GM21390 (cell line): ENCODE measurements at regions not wholly inside any gene's neighbourhood (a gene's known extent, or its start where the extent isn't known, plus 50 kb on each side); places are given as distances from the start of the nearest gene placed in this dataset.
"Not testable (repeated sequence)": the region's sequence is repeated elsewhere in the genome, so short reads cannot be mapped to it uniquely, and the experiment has no call there.

Source experiments
- ATAC-seq: cut with Tn5 transposase; IDR thresholded peaks from one replicate; pipeline ENCODE4 v1.9.1; 2021; ENCODE audit not compliant: unreplicated experiment

DNA sequence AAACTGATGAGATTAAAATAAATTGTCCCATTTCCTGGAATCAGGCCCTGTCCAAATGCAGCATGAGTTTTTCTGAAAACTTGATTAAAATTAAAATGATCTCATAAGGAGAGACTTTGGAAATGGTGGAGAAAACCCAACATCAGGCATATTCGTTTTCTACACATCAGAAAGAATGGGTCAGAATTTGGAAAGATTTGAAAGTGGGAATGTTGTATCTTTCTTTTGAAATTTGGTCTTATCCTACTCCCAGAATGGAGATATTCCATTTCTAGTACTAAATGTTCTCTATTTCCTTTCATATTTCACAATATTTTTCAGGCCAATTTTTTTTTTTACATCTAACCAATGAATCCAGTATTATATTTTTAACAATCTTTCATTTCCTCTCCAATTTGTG, 223.9 kb upstream of the RXFP2 start:
- no peak for ATAC-seq

DNA sequence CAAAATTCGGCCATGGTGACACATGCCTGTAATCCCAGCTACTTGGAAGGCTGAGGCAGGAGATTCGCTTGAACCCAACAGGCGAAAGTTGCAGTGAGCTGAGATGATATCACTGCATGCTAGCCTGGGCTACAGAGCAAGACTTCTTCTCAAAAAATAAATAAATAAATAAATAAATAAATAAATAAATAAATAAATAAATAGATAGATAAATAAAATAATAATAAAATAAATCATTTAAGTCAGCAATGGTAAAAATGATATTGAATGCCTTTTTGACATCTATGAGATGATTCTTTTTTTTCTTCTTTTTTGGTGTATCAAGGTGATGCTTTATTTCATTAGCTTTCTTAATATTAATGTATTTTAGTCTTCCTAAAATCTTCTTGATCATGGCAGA, 221.7 kb upstream of the RXFP2 start:
- ATAC-seq, result no peak

- no peak for ATAC-seq
Observed at GRCh38 chr13:31518645-31519044, 220.7 kb upstream of the RXFP2 start.

GRCh38 chr13:31521435-31521834, 217.9 kb upstream of the RXFP2 start:
- no peak for ATAC-seq

GRCh38 chr13:31522396-31522795, 216.9 kb upstream of the RXFP2 start:
- no peak for ATAC-seq

GRCh38 chr13:31528176-31528575, 211.2 kb upstream of the RXFP2 start:
- no peak for ATAC-seq

GRCh38 chr13:31528758-31529157, 210.6 kb upstream of the RXFP2 start:
- no peak for ATAC-seq

GRCh38 chr13:31530922-31531321, 208.4 kb upstream of the RXFP2 start:
- ATAC-seq, result no peak

DNA sequence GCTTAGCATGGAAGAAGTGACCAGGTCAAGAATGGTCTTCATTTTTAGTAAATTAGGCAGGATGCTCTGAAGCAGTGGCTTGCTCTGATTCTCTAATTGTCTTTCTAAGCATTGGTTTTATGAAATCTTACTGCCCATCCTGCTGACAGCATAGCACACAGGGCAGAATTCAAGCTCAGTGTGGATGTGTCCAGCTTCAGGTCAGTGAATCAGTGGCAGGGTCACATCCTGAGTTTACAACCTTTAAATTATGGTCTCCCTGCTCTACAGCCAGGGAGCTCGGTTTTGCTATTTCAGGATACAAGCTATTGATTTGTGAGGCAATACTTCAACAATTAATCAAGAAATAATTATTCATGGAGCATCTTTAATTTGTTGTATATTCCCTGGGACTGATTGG, 202.3 kb upstream of the RXFP2 start:
- ATAC-seq, result no peak

DNA sequence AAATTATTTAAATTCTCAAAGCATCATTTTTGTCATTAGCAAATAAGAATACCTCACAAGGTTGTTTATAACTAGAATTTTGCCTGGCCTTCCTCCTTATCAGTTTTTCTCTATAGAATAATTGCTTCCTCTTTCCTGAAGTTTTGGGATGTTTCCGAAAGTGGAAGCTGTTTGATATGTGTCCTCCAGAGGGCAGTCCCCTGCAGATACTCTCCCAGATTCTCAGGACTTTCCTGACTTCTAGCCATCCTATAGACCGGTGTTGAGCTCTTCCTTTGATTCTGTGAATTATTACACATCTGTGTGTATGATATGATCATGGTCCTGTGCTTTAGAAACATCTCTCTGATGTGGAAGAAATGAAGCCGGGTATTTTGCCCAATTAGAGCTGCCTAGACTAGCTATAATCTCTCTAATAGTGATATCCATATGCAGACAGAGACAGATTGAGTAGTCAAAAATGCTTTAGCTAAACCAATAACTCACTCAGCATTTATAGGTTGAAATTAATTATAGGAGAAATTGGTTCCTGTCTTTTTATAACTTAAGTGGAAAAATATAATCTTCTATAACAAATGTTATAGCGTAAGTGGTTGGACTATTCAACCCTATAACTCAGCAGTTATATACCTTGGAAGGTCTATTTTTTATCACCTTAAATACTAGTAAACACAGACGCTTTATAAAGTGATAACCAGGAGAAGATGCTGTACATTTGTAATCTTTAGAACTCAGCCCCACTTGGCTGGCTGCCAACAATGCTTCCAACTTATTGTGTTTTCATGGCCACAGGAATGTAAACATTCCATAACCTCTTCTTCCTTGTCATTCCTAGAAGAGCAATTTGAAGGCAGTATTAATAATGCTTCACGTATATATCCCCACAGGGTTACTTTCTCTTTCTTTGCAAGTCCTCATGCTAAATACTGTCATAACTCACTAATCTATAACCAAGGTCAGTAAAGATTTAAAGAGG, 201.0 kb upstream of the RXFP2 start:
- no peak for ATAC-seq

DNA sequence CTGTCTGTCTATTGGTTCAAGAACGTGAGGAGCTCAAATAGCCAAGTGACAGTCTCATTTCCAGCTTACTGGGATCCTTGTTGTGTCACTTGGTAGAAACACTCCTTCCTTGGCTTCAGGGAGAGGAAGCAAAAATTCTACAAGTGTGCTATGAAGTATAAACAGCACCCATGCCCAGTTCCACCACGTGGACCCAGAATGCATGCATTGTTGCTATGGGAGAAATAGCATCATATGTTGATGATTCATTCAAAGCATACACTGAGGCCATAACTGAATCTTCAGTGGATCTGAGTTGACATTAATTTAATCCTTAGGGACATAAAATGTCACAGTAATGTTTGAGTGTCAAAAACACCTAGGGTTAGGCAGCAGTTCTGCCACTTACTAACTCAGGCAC, 199.0 kb upstream of the RXFP2 start:
- no peak for ATAC-seq

- ATAC-seq, result no peak
Observed at GRCh38 chr13:31543190-31543589, 196.1 kb upstream of the RXFP2 start.

GRCh38 chr13:31545616-31546015, 193.7 kb upstream of the RXFP2 start:
- ATAC-seq, result no peak

DNA sequence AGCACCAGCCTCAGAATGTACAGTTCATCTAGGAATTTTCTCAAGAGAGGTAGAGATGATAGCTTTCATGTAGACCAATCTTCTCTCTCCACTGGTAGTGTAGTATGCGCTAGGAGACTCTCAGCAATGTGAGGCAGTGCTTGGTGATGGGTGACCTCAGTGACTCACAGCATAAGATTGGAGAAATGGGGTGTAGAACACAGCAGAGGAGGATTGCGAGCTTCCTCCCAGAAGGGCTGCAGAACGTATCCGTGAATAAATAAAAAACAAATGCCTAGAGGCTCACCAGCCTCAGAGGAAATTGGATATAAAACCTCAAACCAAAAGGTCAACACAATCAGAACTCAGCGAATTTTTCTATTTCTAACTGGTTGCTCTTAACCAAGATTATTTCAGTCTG, 182.9 kb upstream of the RXFP2 start:
- ATAC-seq, result no peak

GRCh38 chr13:31584221-31584620, 155.1 kb upstream of the RXFP2 start:
- not testable (repeated sequence) for ATAC-seq

GRCh38 chr13:31587698-31588266, 151.5 kb upstream of the RXFP2 start:
- ATAC-seq, result no peak

DNA sequence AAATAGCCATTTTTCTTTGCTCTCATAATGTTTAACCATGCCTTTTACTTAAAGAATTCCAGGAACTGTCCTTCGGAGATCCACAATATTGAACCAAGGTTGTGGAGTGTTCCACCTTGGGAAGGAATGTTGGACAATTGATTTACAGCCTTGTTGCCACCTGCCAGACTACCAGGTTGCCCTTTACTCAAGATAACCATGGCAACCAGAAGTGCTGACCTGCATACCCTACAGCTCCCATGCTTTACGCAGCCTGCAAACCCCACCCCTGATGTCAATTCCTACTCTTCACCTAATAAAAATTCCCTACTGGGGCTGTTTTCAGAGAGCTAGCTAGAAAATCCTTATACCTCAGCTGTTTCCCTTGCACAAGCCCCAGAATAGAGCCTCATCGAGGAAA, 151.0 kb upstream of the RXFP2 start:
- no peak for ATAC-seq

DNA sequence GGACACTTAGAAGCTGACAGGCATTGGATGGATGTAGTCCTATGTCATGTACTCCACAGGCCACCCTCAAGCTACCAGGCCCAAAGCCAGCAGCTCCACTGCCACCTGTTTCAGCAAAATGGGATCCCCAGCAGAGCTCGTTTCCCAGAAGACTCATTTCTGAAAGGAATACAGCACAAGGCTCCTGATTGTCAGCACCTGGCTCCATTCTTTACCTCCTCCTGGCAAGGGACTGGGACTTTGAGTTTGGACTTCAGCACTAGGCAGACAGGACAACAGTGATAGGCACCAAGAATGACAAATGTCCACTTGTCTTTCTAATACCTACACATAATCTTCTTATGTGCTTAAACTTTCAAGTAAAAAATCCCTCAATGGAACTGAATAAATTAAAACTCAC, 150.4 kb upstream of the RXFP2 start:
- ATAC-seq, result no peak

DNA sequence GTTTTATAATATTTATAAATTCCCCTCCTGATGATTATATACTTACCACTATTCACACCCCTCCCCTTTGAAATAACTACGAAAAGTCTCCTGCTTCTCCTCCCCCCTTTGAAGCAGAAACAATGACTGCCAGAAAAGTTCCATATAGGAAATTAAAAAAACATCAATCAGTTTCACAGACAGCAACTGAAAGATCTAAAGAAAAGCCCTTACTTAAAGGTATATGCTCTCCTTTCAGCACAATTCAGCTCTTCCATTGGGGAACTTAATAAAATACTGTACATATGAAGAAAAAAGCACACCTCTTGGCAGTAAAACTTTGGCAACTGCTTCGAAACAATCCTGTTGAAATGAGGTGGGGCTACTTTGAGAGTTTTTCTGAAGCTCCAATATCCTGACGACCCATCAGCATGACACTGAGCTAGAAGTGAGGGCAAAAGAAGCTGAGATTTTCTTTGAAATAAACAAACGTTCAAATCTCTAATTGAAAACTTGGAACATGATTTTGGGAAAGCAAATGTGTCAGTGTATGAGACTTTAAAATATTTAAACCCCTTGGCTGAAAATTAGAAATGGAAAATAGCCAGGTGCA, 147.6 kb upstream of the RXFP2 start:
- no peak for ATAC-seq

GRCh38 chr13:31594056-31594455, 145.3 kb upstream of the RXFP2 start:
- no peak for ATAC-seq

DNA sequence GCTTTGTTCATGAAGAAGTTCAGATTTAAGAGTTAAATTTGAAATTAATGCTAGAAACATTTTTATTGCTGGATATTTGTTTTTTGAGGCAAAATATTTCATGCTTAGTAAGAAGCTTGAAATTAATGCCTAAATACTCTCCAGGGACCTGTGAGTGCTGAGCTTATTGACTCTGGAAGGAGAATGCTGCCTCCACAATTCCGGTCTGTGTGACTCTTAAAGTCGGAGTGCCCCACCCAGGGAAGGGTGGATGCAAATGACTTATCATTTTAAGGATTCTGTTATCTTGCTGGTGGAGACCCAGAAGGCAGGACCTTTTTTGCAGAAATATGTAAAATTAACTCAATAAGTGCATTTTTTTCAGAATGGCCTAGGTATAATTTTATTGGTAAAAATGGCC, 143.8 kb upstream of the RXFP2 start:
- no peak for ATAC-seq

- no peak for ATAC-seq
Observed at GRCh38 chr13:31598990-31599389, 140.3 kb upstream of the RXFP2 start.
